Left cardiac atrium (tissue), 4 donors: ENCODE measurements at regions not wholly inside any gene's neighbourhood (a gene's known extent, or its start where the extent isn't known, plus 50 kb on each side); places are given as distances from the start of the nearest gene placed in this dataset.
"Not testable (repeated sequence)": the region's sequence is repeated elsewhere in the genome, so short reads cannot be mapped to it uniquely, and the experiment has no call there.

ENCODE experiments used
- ATAC-seq, 2 donors: fragments of 200-7000 bp; cut with Tn5 transposase; one replicate each; pipeline ENCODE4 v1.9.1; 2020; ENCODE audit warnings: mild to moderate bottlenecking in 2 of 2, moderate library complexity in 2 of 2
- DNase-seq: peaks from one replicate; pipeline ENCODE4 v3.0.0-alpha.2; 2020
- intact Hi-C, 2 donors: fragments of 100-400 bp; cut with DNase I; formaldehyde crosslinking; loops; one replicate each; pipeline versions ENCODE4 v1.14.1 to v1.15.1; 2022 to 2023
- donor health status: DM: no; HTN: yes; CAD: no.
- donor health status: DM: no; HTN: yes; CAD: no; lungs with severe emphysema.
- donor health status: DM: yes; HTN: yes; CAD: no.
- donor health status: Dilated cardiomyopathy.

- intact Hi-C loops = no loop called here
- DNase-seq = no peak
- no peak for ATAC-seq
These were observed 226.1 kb downstream of the SLCO4C1 start for GRCh38 chr5:102069974-102070373.

- intact Hi-C loops = no loop called here
- no peak for DNase-seq
- ATAC-seq = no peak
These were observed 227.2 kb downstream of the SLCO4C1 start for GRCh38 chr5:102068870-102069269.

DNA sequence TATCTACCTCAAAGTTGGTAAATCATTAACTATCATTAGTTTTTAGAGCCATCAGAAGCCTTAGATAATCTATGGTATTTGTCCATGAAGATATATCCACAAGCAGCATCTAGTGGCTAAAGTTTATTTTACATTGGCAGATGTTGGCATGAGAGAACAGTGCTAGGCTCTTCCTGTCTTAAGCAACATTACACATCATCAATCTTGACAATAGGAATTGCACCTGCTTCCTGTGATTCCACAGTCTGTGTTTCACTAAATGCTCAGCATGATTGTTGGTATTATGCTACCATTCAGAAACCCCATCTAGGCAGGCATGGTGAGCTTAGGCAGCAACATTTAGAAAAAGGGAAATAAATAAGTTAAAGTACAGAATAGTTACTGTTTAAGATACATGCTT, 246.6 kb downstream of the SLCO4C1 start:
- intact Hi-C loops = no loop called here
- no peak for ATAC-seq
- DNase-seq = no peak

DNA sequence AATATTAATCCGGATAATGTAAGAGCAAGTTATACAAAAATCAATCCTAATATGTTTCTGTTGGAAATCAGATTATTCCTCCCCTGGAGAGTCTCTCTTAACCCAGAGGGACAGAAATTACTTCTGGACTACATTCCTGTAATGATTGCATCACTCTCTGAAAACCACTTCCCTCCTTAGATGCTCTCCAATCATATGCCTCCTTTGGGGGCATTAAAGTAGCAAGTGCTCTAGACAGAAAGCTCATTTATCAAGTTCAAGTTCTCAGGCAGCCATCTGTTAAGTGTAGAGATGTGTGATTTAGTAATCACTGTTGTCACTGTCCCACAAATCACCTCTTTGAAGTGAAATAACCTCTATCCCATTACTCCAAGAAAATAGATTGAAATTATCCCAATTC, 247.1 kb downstream of the SLCO4C1 start:
- no peak for ATAC-seq
- DNase-seq = no peak
- intact Hi-C loops = no loop called here

DNA sequence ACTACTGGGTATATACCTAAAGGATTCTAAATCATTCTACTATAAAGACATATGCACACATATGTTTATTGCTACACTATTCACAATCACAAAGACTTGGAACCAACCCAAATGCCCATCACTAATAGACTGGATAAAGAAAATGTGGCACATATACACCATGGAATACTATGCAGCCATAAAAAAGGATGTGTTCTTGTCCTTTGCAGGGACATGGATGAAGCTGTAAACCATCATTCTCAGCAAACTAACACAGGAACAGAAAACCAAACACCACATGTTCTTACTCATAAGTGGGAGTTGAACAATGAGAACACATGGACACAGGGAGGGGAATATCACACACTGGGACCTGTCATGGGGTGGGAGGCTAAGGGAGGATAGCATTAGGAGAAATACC, 249.0 kb downstream of the SLCO4C1 start:
- DNase-seq, ATAC-seq, intact Hi-C loops: not testable (repeated sequence)

GRCh38 chr5:102040326-102040725, 255.8 kb downstream of the SLCO4C1 start:
- ATAC-seq (no peak), DNase-seq (no peak)
- intact Hi-C loops = no loop called here

GRCh38 chr5:102036927-102037326, 259.2 kb downstream of the SLCO4C1 start:
- intact Hi-C loops = no loop called here
- DNase-seq (no peak), ATAC-seq (no peak)

DNA sequence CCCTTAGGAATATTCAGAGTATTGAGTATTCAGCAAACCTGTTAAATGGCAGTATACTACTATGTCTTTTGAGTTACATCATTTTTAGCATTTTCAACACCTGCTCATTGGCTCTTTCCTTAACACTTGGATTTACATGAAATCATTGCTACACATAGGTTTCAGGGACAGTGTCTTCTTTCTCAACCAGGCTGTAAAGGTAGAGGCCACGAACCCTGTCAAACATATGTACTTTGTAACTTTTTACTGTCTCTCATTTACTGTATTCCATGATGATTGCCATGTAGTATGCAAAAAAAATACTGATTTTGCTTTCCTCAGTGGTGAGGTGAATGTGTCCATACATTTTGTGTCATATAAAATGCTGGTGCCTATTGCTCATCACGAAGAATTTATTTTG, 264.4 kb downstream of the SLCO4C1 start:
- ATAC-seq = no peak
- intact Hi-C loops = no loop called here

DNA sequence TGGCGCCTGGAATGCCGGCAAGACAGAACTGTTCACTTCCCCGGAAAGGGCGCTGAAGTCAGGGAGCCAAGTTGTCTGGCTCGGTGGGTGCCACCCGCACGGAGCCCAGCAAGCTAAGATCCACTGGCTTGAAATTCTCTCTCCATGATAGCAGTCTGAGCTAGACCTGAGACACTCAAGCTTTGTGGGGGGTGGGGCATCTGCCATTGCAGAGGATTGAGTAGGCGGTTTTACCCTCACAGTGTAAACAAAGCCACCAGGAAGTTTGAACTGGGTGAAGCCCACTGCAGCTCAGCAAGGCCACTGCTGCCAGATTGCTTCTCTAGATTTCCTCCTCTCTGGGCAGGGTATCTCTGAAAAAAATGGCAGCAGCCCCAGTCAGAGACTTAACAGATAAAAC, 277.4 kb downstream of the SLCO4C1 start:
- no peak for ATAC-seq
- no peak for DNase-seq
- intact Hi-C loops = no loop called here

More for the DNA sequence above, 264.4 kb downstream of the SLCO4C1 start:
- DNase-seq = no peak

DNA sequence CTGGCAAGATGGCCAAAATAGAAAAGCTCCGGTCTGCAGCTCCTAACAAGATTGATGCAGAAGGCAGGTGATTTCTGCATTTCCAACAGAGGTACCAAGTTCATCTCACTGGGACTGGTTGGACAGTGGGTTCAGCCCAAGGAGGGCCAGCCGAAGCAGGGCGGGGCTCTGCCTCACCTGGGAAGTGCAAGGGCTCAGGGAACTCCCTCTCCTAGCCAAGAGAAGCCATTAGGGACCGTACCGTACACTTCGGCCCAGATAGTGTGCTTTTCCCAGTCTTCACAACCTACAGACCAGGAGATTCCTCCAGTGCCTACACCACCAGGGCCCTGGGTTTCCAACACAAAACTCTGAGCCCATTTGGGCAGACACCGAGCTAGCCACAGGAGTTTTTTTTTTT, 277.8 kb downstream of the SLCO4C1 start:
- ATAC-seq (no peak), DNase-seq (no peak)
- intact Hi-C loops = no loop called here

- intact Hi-C loops = no loop called here
- ATAC-seq = no peak
- no peak for DNase-seq
These were observed 281.7 kb downstream of the SLCO4C1 start for GRCh38 chr5:102014371-102014770.

DNA sequence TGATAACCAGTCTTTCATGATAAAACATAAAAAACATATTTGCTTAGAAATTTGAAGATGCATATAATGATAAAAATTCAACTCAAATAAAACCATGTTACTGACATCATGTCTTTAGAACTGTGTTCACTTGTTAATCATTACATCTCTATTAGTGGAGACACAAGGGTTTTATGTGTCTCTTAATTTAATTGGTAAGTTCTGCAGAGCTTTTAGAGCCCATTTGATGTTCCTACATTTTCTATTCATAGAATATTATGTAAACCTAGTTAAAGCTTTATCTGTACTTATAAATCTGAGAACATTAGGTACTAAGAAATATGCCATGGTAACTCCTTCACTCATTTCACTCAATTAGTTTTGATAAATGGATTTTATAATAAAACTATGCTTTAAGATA, 285.4 kb downstream of the SLCO4C1 start:
- no peak for DNase-seq
- no peak for ATAC-seq
- intact Hi-C loops = no loop called here

DNA sequence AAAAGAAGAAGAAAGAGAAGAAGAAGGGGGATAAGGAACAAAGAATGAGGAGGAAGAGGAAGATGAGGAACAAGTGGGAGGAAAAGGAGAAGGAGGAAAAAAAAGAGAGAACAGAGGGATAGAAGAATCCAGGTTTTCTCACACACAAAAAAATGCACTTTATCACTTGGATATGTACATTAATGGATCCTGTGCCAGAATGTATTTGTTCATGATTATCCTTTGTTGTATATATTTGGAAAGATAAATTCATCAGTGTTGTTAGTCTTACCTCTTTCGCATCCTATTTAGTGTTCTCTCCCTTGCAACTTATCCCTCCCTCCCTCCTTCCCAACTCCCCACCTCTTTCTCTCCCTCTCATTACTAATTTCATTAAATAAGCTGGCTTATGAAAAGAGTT, 298.8 kb downstream of the SLCO4C1 start:
- no peak for ATAC-seq
- intact Hi-C loops = no loop called here

DNA sequence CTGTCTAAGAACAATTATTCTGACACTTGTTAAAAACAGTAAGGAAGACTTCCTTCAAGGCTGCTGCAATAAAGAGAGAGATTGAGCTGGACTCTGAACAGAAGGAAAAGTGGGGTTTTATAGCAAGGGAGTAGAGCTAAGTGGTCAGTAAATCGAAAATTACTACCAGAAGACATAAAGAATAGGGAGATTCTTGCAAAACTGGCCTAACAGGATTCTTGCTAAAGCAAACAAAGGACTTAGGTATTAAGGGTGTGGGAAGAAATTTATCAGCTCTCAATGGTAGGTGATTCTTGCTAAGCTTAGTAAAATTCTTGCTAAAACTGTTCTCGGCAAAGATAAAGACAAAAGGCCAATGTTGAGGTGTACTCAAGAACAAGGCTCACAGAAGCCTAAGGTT, 300.5 kb downstream of the SLCO4C1 start:
- ATAC-seq = no peak
- DNase-seq = no peak
- intact Hi-C loops = no loop called here

More for the DNA sequence above, 298.8 kb downstream of the SLCO4C1 start:
- no peak for DNase-seq

GRCh38 chr5:101991486-101991885, 304.6 kb downstream of the SLCO4C1 start:
- intact Hi-C loops = no loop called here
- ATAC-seq (no peak), DNase-seq (no peak)

GRCh38 chr5:101989659-101990058, 306.4 kb downstream of the SLCO4C1 start:
- ATAC-seq (no peak), DNase-seq (no peak)

DNA sequence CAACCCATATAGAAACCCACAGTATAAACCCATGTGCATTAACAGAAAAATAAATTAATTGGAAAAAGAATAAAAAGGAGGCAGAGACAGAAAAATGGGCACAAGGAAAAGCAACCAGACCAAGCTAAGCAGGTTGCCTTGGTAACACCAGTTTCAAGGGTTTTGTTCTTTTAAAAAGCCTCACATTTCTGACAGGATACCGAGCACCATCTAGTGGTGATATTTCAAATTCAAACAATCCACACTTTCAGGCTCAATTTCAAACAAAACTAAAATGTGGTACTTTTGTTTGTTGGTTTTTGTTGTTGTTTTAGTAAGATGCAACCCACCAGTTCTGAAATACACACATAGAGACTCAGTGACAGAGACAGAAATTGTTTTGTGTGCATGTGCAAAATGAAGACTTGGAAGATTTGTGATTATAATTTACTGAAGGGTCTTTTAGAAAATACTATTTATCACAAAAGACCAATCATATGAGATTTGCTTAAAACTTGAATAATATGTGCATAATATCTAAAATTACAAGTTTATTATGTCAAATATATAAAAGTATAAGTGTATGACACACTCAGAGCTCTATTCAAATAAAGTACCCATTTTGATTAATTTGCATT, 318.2 kb downstream of the SLCO4C1 start:
- intact Hi-C loops = no loop called here
- DNase-seq = no peak
- no peak for ATAC-seq

More at GRCh38 chr5:101989659-101990058, 306.4 kb downstream of the SLCO4C1 start:
- intact Hi-C loops = no loop called here

GRCh38 chr5:101976933-101977332, 319.2 kb downstream of the SLCO4C1 start:
- intact Hi-C loops = no loop called here
- DNase-seq = no peak
- no peak for ATAC-seq

GRCh38 chr5:101969742-101970141, 326.3 kb downstream of the SLCO4C1 start:
- no peak for ATAC-seq
- intact Hi-C loops = no loop called here

DNA sequence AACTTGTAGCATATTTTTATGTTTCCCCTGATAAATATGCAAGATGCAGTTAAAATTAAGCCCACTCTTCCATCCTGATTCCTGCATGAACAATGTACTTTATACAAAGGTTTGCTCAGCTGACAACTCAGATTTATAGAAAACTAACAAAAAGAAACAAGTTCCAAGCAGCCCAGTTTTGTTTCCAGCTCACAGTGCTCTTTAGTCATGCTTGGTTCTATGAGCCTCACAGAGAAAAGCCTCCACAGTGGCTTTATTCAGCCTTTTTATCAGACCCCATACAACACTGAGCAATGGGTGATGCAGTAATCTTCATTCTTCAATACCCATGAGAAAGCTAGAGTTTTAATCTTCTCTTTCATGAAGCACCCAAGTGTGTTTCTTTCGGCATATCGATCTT, 329.6 kb downstream of the SLCO4C1 start:
- DNase-seq (no peak), ATAC-seq (no peak)
- intact Hi-C loops = no loop called here

More at GRCh38 chr5:101969742-101970141, 326.3 kb downstream of the SLCO4C1 start:
- DNase-seq = no peak

GRCh38 chr5:101955891-101956290, 340.2 kb downstream of the SLCO4C1 start:
- intact Hi-C loops = no loop called here
- no peak for ATAC-seq
- DNase-seq = no peak

- DNase-seq (no peak), ATAC-seq (no peak)
- intact Hi-C loops = no loop called here
These were observed 346.1 kb downstream of the SLCO4C1 start for GRCh38 chr5:101950019-101950418.
